HAP-1 (cell line): ENCODE measurements at regions not wholly inside any gene's neighbourhood (a gene's known extent, or its start where the extent isn't known, plus 50 kb on each side); places are given as distances from the start of the nearest gene placed in this dataset.
"Not testable (repeated sequence)": the region's sequence is repeated elsewhere in the genome, so short reads cannot be mapped to it uniquely, and the experiment has no call there.

ENCODE experiments used
- DNase-seq, 2 experiments: peaks; one replicate each; pipeline ENCODE4 v3.0.0-alpha.2; 2016 to 2020; ENCODE audit warnings: low spot score in 2 of 2
- H3K27me3 ChIP-seq: fragments of 250-450 bp; sonication (Bioruptor Pico); 2 replicates; pipeline ENCODE4 v1.5.1; 2020; ENCODE audit warnings: low read depth, mild to moderate bottlenecking, moderate library complexity
- H3K36me3 ChIP-seq: fragments of 250-450 bp; sonication (Bioruptor Pico); replicated peaks from 2 replicates; pipeline ENCODE4 v1.5.1; 2020; ENCODE audit warnings: mild to moderate bottlenecking
- H3K4me1 ChIP-seq: fragments of 250-450 bp; sonication (Bioruptor Pico); 2 replicates; pipeline ENCODE4 v1.5.1; 2020; ENCODE audit warnings: mild to moderate bottlenecking
- H3K4me3 ChIP-seq: fragments of 250-450 bp; sonication (Bioruptor Pico); 2 replicates; pipeline ENCODE4 v1.5.1; 2020; ENCODE audit warnings: mild to moderate bottlenecking, moderate library complexity
- H3K9me3 ChIP-seq: fragments of 250-450 bp; sonication (Bioruptor Pico); 2 replicates; pipeline ENCODE4 v1.5.1; 2020; ENCODE audit warnings: mild to moderate bottlenecking, moderate library complexity
- in situ Hi-C: fragments of 300-500 bp; cut with MboI; formaldehyde crosslinking; loops from 3 replicates; pipeline ENCODE4 v1.14.3; 2020; ENCODE audit warnings: low sequenced_read_pairs, inconsistent platforms, mixed read lengths

DNA sequence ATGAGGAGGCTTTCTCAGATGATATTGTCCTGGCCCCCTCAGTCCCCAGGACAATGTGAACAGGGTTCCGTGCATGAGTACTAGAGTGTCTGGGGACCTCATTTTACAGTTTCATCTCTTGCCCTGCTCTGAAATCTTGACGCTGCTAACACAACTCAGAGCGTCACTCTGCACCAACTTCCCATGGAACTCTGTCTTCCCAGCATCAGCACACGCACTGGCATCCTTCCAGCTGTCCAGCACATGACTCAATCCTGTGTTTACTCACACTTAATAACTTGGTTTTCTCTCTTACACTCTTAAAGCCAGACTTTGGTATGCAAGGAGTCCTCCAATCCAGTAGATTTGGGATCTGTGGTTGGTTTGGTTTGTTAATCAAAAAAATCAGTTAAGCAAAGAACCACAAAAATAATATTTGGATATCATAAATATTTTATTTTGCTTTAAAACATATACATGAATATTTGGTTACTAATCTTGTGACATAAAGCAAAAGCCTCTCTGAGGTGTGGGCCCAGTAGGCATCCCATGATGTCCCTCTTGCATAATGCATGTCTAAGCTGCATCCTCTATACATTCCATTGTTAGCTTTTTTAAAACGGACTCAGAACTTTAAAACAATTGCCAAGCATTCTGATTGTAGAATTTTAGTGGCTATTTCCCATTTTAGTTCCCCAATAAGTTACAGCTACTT lies 131.0 kb downstream of the CXCL12 start:
- no peaks in the 10 kb centered on the region for H3K4me1 ChIP-seq
- no peaks in the 10 kb centered on the region for H3K9me3 ChIP-seq
- no peak for DNase-seq
- H3K36me3 ChIP-seq: no peaks in the 10 kb centered on the region
- H3K27me3 ChIP-seq: no peaks in the 10 kb centered on the region
- no peak overlapping the region for H3K4me3 ChIP-seq
- in situ Hi-C loops: no loop called here

DNA sequence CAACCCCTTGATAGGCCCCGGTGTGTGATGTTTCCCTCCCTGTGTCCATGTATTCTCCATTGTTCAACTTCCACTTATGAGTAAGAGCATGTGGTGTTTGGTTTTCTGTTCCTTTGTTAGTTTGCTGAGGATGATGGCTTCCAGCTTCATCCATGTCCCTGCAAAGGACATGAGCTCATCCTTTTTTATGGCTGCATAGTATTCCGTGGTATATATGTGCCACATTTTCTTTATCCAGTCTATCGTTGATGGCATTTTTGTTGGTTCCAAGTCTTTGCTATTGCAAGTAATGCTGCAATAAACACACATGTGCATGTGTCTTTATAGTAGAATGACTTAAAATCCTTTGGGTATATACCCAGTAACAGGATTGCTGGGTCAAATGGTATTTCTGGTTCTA lies 132.3 kb downstream of the CXCL12 start:
- H3K36me3 ChIP-seq, in situ Hi-C loops, H3K4me1 ChIP-seq, H3K4me3 ChIP-seq, H3K27me3 ChIP-seq, DNase-seq, H3K9me3 ChIP-seq: not testable (repeated sequence)

DNA sequence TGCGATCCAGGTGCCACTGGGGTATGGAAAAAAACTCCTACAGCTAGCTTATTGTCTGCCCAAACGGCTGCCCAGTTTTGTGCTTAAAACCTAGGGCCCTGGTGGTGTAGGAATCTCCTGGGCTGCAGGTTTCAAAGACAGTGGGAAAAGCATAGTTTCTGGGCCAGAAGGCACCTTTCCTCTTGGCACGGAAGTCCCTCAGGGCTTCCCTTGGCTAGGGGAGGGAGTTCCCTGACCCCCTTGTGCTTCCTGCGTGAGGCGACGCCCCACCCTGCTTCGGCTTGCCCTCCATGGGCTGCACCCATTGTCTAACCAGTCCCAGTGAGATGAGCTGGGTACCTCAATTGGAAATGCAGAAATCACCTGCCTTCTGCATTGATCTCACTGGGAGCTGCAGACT lies 135.0 kb downstream of the CXCL12 start:
- DNase-seq, H3K4me3 ChIP-seq, H3K4me1 ChIP-seq, in situ Hi-C loops, H3K27me3 ChIP-seq, H3K36me3 ChIP-seq, H3K9me3 ChIP-seq: not testable (repeated sequence)

DNA sequence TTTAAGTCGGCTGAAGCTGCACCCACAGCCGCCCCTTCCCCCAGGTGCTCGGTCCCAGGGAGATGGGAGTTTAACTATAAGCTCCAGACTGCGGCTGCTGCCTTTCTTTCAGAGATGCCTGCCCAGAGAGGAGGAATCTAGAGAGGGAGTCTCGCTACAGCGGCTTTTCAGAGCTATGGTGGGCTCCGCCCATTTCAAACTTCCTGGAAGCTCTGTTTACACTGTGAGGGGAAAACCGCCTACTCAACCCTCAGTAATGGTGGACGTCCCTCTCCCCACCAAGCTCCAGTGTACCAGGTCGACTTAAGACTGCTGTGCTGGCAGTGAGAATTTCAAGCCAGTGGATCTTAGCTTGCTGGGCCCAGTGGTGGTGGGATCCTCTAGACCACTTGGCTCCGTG lies 135.4 kb downstream of the CXCL12 start:
- no peaks in the 10 kb centered on the region for H3K9me3 ChIP-seq
- no peaks in the 10 kb centered on the region for H3K27me3 ChIP-seq
- no peak overlapping the region for H3K4me3 ChIP-seq

DNA sequence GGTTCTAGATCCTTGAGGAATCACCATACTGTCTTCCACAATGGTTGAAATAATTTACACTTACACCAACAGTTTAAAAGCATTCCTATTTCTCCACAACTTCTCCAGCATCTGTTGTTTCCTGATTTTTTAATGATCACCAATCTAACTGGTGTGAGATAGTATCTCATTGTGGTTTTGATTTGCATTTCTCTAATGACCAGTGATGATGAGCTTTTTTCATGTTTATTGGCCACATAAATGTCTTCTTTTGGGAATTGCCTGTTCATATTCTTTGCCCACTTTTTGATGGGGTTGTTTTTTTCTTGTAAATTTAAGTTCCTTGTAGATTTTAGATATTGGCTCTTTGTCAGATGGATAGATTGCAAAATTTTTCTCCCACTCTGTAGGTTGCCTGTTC lies 138.2 kb downstream of the CXCL12 start:
- H3K4me1 ChIP-seq, H3K36me3 ChIP-seq, H3K9me3 ChIP-seq, in situ Hi-C loops, H3K4me3 ChIP-seq, DNase-seq, H3K27me3 ChIP-seq: not testable (repeated sequence)

More for the DNA sequence above, 135.4 kb downstream of the CXCL12 start:
- H3K4me1 ChIP-seq: no peaks in the 10 kb centered on the region
- H3K36me3 ChIP-seq: no peaks in the 10 kb centered on the region
- in situ Hi-C loops: no loop called here
- DNase-seq: no peak

DNA sequence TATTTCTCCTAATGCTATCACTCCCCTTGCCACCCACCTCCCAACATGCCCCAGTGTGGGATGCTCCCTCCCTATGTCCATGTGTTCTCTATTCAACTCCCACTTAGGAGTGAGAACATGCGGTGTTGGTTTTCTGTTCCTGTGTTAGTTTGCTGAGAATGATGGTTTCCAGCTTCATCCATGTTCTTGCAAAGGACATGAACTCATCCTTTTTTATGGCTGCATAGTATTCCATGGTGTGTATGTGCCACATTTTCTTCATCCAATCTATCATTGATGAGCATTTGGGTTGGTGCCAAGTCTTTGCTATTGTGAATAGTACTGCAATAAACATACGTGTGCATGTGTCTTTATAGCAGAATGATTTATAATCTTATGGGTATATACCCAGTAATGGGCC lies 138.6 kb downstream of the CXCL12 start:
- DNase-seq, H3K9me3 ChIP-seq, H3K36me3 ChIP-seq, H3K4me1 ChIP-seq, H3K4me3 ChIP-seq, H3K27me3 ChIP-seq, in situ Hi-C loops: not testable (repeated sequence)

DNA sequence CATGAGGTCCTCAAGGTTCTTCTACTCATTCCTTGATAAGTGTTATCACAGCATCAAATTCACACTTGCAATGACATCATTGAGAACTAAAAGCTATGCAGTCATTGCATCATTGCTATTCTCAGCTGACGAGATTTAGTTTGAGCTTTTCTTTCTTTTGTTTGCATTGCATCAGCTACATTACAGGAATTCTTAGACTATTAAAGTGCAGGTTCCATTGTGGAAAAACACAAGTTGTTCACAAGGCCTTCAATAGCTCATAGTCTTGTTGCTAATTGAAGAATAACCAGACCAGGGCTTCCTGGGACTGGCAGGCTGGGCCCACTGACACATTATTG lies 139.3 kb downstream of the CXCL12 start:
- DNase-seq: no peak
- no peaks in the 10 kb centered on the region for H3K27me3 ChIP-seq
- no peaks in the 10 kb centered on the region for H3K9me3 ChIP-seq
- no peak overlapping the region for H3K4me3 ChIP-seq
- no peaks in the 10 kb centered on the region for H3K36me3 ChIP-seq
- in situ Hi-C loops: no loop called here
- H3K4me1 ChIP-seq: no peaks in the 10 kb centered on the region

DNA sequence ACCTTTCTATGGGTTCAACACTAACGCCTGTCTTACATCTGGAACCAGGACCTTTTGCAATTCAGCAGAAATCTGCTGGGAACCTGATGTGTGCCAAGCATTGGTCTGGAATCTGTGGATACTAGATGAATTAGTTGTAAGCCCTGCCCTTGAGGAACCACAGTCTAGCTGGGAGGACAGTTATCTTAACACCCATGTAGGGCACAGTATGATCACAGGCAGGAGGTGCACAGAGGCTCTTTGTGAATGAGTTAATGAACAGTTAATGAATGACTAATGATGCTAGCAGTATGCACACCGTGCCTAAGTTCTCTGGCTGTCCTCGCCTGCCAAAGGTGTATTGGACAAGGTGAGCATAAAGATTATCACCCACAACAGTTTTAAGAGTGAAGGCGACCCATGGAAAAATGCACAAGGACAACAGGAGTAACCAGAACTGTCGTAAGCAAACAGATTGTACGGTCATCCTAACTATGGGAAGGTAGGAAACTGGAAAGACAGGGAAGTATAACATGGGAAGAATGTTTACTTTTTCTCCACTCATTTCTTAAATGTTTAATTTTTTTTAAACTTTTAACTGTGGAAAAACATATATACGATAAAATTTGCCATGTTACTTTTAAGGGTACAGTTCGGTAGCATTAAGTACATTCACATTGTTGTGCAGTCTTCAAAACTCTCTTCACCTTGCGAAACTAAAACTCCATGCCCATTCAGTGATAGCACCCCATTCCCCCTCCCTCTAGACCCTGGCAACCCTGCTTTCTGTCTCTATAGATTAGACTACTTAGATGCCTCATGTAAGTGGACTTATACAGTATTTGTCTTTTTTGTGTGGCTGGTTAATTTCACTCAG lies 139.9 kb downstream of the CXCL12 start:
- Histone ChIP-seq H3K4me1 (no peaks in the 10 kb centered on the region), H3K27me3 (no peaks in the 10 kb centered on the region), H3K4me3 (no peak overlapping the region), H3K36me3 (no peaks in the 10 kb centered on the region), H3K9me3 (no peaks in the 10 kb centered on the region)
- no peak for DNase-seq
- in situ Hi-C loops: no loop called here

DNA sequence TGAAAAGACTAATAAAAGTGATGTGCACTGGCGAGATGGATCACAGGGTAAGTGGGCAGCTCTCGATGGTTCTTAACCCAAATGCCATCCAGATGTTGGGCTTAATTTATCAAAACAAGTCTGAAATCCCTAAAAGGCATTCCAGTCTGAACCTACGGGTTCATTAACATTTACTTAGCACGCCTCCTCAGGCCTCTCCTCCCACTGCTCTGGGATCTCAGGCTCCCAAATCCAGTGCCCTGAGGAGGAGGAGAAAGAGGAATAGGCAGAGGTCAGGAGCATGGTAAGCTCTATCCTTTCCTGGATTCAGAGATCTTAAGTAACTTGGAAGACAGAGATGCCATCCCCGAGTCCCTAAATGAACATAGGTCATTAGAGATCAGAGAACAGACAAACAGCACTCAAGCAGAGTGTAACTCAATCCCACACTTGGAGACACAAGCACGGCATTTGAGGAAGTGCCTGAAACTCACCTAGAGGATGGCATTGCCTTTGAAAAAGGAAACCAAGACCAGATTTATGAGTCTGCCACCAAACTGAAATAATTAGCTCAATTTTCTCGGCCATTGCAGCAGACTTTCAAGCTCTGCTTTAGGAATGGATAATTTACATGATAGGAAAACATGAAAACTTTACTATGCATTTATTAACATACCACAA lies 140.9 kb downstream of the CXCL12 start:
- DNase-seq: no peak
- Histone ChIP-seq H3K27me3 (no peaks in the 10 kb centered on the region), H3K9me3 (no peaks in the 10 kb centered on the region), H3K4me1 (no peaks in the 10 kb centered on the region), H3K4me3 (no peak overlapping the region), H3K36me3 (no peaks in the 10 kb centered on the region)
- in situ Hi-C loops: no loop called here

DNA sequence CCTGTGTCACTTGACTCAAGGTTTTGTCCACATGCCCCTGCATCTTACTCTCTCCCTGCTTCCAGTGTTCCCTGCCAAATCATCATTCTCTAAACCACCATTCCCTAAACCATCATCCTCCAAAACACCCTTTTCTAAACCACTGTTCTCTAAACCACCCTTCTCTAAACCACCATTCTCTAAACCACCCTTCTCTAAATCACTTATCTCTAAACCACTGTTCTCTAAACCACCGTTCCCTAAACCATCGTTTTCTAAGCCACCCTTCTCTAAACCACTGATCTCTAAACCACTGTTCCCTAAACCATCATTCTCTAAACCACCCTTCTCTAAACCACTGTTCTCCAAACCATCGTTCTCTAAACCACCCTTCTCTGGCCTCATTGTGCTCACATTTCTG lies 142.1 kb downstream of the CXCL12 start:
- Histone ChIP-seq H3K36me3 (no peaks in the 10 kb centered on the region), H3K4me3 (no peak overlapping the region), H3K4me1 (no peaks in the 10 kb centered on the region), H3K27me3 (no peaks in the 10 kb centered on the region), H3K9me3 (no peaks in the 10 kb centered on the region)
- DNase-seq: no peak
- in situ Hi-C loops: no loop called here

DNA sequence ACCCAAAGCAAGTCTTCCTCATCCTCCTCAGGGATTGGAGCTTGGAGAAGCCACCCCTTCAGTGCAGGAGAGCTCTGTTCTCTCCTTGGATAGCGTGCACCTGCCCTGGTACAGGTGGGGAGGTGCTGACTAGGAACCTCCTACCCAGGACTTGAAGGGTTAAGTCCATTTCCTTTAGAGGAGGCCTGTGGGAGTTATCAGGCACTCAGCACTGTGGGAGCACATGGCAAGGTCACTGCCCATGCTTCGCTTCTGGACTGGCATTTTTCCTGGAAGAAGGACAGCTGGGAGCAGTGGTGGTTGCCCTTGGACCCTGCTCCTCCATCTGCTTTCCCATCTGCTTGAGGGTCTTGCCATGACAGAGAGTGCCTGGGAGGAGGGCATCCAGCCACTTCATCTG lies 142.8 kb downstream of the CXCL12 start:
- Histone ChIP-seq H3K4me1 (no peaks in the 10 kb centered on the region), H3K4me3 (no peak overlapping the region), H3K36me3 (no peaks in the 10 kb centered on the region), H3K27me3 (no peaks in the 10 kb centered on the region), H3K9me3 (no peaks in the 10 kb centered on the region)
- in situ Hi-C loops: no loop called here
- no peak for DNase-seq

DNA sequence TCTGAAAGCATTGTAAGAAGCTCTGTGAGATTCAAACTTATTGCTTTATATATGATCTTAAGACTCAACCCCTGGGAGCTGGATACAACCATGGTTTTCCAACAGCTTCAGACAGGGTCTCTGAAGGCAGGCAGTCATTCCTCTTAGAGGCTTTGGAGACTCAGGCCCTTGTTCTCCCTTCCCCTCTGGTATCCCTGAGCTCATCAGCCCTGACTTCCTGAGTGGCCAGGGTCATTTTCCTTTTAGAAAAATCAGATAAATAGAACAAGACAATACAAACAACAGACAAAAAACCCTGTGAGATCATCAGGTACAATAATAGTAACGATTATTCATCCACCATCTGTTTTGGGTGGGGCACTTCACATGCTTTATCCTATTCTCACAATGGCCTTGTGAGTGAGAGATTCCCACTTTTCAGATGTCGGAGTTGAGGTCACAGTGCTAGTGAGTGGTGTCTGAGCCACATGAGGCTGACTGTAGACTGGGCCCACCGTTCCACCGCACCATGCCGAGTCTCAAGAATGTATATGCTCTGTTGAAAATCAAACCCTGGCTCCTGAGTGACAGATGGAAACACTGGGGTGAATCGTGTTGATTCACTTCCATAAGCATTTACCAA lies 144.2 kb downstream of the CXCL12 start:
- no peak for DNase-seq

DNA sequence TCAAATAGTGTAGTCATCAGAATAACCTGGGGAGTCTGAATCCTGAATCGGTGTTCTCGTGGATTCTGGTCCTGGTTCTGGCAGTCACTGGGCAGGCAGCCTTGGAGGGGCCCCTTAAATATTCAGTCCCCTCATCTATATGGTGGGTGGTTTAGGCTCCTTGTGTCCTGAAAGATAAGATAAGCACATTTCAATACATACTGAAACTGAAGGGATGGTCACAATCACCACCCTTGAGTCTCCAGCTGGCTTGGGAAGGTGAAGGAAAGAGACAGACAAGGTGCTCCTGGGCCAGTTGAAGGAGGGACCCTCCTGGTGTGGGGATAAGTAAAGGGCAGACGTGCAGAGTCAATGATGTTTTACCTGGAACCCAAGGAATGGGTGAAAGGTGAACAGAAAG lies 146.7 kb downstream of the CXCL12 start:
- Histone ChIP-seq H3K4me1 (no peaks in the 10 kb centered on the region), H3K9me3 (no peaks in the 10 kb centered on the region), H3K36me3 (no peaks in the 10 kb centered on the region), H3K27me3 (no peaks in the 10 kb centered on the region), H3K4me3 (no peak overlapping the region)
- in situ Hi-C loops: no loop called here
- DNase-seq: no peak

More for the DNA sequence above, 144.2 kb downstream of the CXCL12 start:
- no peaks in the 10 kb centered on the region for H3K9me3 ChIP-seq
- H3K4me3 ChIP-seq: no peak overlapping the region
- no peaks in the 10 kb centered on the region for H3K4me1 ChIP-seq
- no peaks in the 10 kb centered on the region for H3K27me3 ChIP-seq
- H3K36me3 ChIP-seq: no peaks in the 10 kb centered on the region
- in situ Hi-C loops: no loop called here
